HUES6 (cell line): ENCODE measurements at regions not wholly inside any gene's neighbourhood (a gene's known extent, or its start where the extent isn't known, plus 50 kb on each side); places are given as distances from the start of the nearest gene placed in this dataset.

Experiments
- H3K27ac ChIP-seq: 2 replicates; pipeline ENCODE4 v1.7.0; 2013; ENCODE audit warnings: low read depth, mild to moderate bottlenecking, low read length, inconsistent platforms
- H3K27me3 ChIP-seq: 2 replicates; pipeline ENCODE4 v1.6.1; 2013; ENCODE audit warnings: low read length; ENCODE audit not compliant: control insufficient read depth, insufficient read depth
- H3K36me3 ChIP-seq: 2 replicates; pipeline ENCODE4 v1.6.1; 2013; ENCODE audit warnings: low read length; ENCODE audit not compliant: control insufficient read depth, insufficient read depth
- H3K4me1 ChIP-seq: 2 replicates; pipeline ENCODE4 v1.6.1; 2013; ENCODE audit warnings: low read length; ENCODE audit not compliant: control insufficient read depth, insufficient read depth
- H3K4me3 ChIP-seq: 2 replicates; pipeline ENCODE4 v1.5.1; 2013; ENCODE audit warnings: low read depth, low read length
- H3K9ac ChIP-seq: one replicate; pipeline ENCODE4 v1.6.1; 2013; ENCODE audit warnings: mild to moderate bottlenecking, low read length
- H3K9me3 ChIP-seq: 2 replicates; pipeline ENCODE4 v1.6.1; 2013; ENCODE audit warnings: low read depth, low read length; ENCODE audit not compliant: control insufficient read depth, insufficient read depth

DNA sequence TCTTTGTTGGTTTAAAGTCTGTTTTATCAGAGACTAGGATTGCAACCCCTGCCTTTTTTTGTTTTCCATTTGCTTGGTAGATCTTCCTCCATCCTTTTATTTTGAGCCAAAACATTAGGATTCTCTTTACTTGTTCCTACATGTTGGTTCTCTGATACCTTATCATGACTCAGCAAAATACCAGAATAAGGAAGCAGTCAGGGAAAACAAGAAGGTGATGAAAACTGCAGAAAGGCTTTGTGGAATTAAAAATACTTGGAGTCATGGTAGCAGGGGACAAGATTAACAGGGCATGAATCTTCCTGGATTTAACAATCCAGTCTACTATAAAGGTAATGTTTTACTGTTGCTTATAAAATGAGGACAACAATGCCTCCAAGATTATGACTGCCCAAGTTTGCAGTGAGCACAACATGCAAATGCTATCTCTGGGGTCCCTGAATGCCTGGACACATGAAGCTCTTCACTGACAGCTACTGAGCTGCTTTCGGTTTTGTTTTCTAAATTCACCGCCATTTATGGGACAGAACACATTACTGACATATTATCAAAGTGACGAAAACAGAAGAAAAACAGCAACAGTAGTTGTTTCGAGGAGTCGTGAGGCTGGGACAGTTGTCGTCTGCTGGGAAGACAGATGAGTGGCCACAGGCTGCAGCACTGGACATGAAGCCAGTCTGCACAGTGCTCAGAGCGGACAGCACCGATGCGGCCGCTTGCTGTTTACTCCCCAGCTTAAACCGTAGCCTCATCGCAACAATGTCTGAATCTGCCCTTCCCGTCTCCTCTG lies 174.5 kb upstream of the DKK2 start:
- no peaks in the 10 kb centered on the region for H3K9me3 ChIP-seq

GRCh38 chr4:107203733-107204132 lies 167.6 kb upstream of the DKK2 start:
- H3K27ac ChIP-seq: no peak overlapping the region
- no peak overlapping the region for H3K9ac ChIP-seq
- H3K27me3 ChIP-seq: no peaks in the 10 kb centered on the region
- no peak overlapping the region for H3K4me3 ChIP-seq
- no peaks in the 10 kb centered on the region for H3K9me3 ChIP-seq
- H3K4me1 ChIP-seq: no peaks in the 10 kb centered on the region
- no peaks in the 10 kb centered on the region for H3K36me3 ChIP-seq

More for the DNA sequence above, 174.5 kb upstream of the DKK2 start:
- H3K4me3 ChIP-seq: no peak overlapping the region
- H3K27ac ChIP-seq: no peak overlapping the region
- H3K27me3 ChIP-seq: no peaks in the 10 kb centered on the region
- H3K9ac ChIP-seq: no peak overlapping the region
- 0 out of 2 replicates have a peak, but pooled peaks cover 7% of the 10 kb centered on the region for H3K4me1 ChIP-seq
- H3K36me3 ChIP-seq: no peaks in the 10 kb centered on the region

- no peaks in the 10 kb centered on the region for H3K9me3 ChIP-seq
- no peak overlapping the region for H3K9ac ChIP-seq
- no peaks in the 10 kb centered on the region for H3K4me1 ChIP-seq
- no peaks in the 10 kb centered on the region for H3K27me3 ChIP-seq
- H3K4me3 ChIP-seq: no peak overlapping the region
- H3K36me3 ChIP-seq: no peaks in the 10 kb centered on the region
- no peak overlapping the region for H3K27ac ChIP-seq
Measured at GRCh38 chr4:107202744-107203143, 166.6 kb upstream of the DKK2 start.

GRCh38 chr4:107197121-107197520 lies 161.0 kb upstream of the DKK2 start:
- no peak overlapping the region for H3K27ac ChIP-seq
- no peaks in the 10 kb centered on the region for H3K27me3 ChIP-seq
- no peak overlapping the region for H3K9ac ChIP-seq
- H3K9me3 ChIP-seq: no peaks in the 10 kb centered on the region
- H3K4me1 ChIP-seq: no peaks in the 10 kb centered on the region
- H3K36me3 ChIP-seq: no peaks in the 10 kb centered on the region
- H3K4me3 ChIP-seq: no peak overlapping the region

DNA sequence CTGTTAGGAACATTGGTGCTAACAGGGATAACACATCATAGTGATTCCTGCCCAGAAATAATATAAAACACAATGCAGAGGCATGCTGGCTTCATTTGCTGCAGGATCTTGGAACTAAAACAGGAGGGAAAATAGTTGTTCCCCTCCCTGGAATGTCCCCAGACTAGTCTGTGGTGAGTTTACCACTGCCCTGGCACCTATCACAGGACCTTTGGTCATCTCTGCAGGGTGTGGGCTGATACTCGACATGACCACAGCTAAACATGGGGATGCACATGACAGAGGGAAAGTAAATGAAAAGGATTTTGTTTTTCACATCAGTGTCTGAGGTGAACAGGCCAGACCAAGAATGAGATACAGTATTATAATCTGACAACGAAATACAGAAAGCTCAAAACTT lies 160.2 kb upstream of the DKK2 start:
- H3K36me3 ChIP-seq: no peaks in the 10 kb centered on the region
- no peak overlapping the region for H3K9ac ChIP-seq
- H3K27ac ChIP-seq: no peak overlapping the region
- H3K27me3 ChIP-seq: no peaks in the 10 kb centered on the region
- H3K4me3 ChIP-seq: no peak overlapping the region
- no peaks in the 10 kb centered on the region for H3K4me1 ChIP-seq
- H3K9me3 ChIP-seq: no peaks in the 10 kb centered on the region

DNA sequence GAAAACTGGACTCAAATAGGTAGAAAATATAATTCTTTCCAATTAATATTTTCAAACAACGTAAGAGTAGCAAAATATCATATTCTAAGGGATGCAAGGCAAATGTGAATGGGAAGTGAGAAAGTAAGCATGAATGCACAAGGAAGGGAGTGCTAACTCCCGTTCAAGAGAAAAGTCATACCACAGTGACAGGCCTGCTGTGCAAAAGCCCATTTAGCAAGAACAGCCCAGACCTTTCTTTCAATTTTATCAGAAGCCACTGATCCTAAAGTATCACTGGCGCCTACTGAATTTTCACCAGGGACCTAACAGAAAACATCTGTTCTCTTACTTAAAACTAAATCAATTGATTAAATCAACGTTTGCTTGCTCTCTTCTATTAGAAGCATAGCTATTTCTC lies 157.9 kb upstream of the DKK2 start:
- Histone ChIP-seq H3K27ac (no peak overlapping the region), H3K9ac (no peak overlapping the region), H3K4me3 (no peak overlapping the region), H3K4me1 (no peaks in the 10 kb centered on the region), H3K27me3 (no peaks in the 10 kb centered on the region), H3K36me3 (no peaks in the 10 kb centered on the region), H3K9me3 (no peaks in the 10 kb centered on the region)

DNA sequence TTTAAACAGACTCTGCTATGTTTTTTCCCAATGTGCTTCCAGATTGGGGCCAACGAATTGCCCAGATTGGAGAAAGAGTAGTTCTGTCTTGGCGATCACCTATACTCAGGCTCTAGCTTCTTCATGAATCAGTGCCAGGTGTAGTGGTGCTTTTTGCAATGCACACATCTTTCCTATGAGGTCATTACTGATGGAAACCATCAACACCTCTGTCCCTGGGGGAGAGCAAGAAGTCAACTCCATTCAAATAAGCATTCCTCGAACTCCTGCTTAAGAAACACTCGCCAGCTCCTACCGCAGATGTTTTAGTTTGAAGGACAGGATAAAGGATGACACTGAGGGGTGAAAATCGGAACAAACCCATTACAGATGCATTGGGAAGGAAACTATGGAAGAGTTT lies 156.5 kb upstream of the DKK2 start:
- no peak overlapping the region for H3K27ac ChIP-seq
- no peaks in the 10 kb centered on the region for H3K27me3 ChIP-seq
- no peaks in the 10 kb centered on the region for H3K9me3 ChIP-seq
- H3K9ac ChIP-seq: no peak overlapping the region
- H3K4me1 ChIP-seq: no peaks in the 10 kb centered on the region
- H3K4me3 ChIP-seq: no peak overlapping the region
- no peaks in the 10 kb centered on the region for H3K36me3 ChIP-seq

DNA sequence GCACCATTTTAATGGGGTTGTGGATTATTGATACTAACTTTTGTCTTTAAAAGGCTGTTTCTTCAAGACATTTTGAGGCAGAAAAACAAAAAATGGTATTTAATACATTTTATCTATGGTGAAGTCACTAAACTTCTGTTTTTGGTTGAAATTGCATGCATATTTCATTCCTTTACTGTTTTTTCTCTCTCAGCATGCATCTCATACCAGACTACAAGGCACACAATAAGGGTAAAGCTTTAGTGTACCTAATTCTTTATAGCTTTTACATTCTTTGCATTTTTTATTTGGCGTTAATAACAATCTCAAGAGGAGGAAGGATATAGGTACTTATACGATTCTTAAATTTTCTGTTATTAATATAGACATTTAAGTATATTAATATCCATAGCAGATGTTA lies 151.0 kb upstream of the DKK2 start:
- H3K9ac ChIP-seq: no peak overlapping the region
- no peaks in the 10 kb centered on the region for H3K36me3 ChIP-seq
- H3K4me3 ChIP-seq: no peak overlapping the region
- no peaks in the 10 kb centered on the region for H3K9me3 ChIP-seq
- no peaks in the 10 kb centered on the region for H3K4me1 ChIP-seq
- no peak overlapping the region for H3K27ac ChIP-seq
- H3K27me3 ChIP-seq: no peaks in the 10 kb centered on the region

GRCh38 chr4:107183155-107183774 lies 147.2 kb upstream of the DKK2 start:
- H3K4me3 ChIP-seq: no peak overlapping the region
- H3K4me1 ChIP-seq: no peaks in the 10 kb centered on the region
- H3K36me3 ChIP-seq: no peaks in the 10 kb centered on the region
- H3K9me3 ChIP-seq: no peaks in the 10 kb centered on the region
- no peaks in the 10 kb centered on the region for H3K27me3 ChIP-seq
- H3K27ac ChIP-seq: no peak overlapping the region
- no peak overlapping the region for H3K9ac ChIP-seq

GRCh38 chr4:107182347-107182746 lies 146.2 kb upstream of the DKK2 start:
- Histone ChIP-seq H3K9ac (no peak overlapping the region), H3K4me3 (no peak overlapping the region), H3K27me3 (no peaks in the 10 kb centered on the region), H3K36me3 (no peaks in the 10 kb centered on the region), H3K4me1 (no peaks in the 10 kb centered on the region), H3K27ac (no peak overlapping the region), H3K9me3 (no peaks in the 10 kb centered on the region)

GRCh38 chr4:107166873-107167450 lies 130.8 kb upstream of the DKK2 start:
- no peaks in the 10 kb centered on the region for H3K27me3 ChIP-seq
- H3K9me3 ChIP-seq: 0 out of 2 replicates have a peak, but pooled peaks cover 6% of the 10 kb centered on the region
- no peaks in the 10 kb centered on the region for H3K4me1 ChIP-seq
- no peaks in the 10 kb centered on the region for H3K36me3 ChIP-seq
- H3K27ac ChIP-seq: no peak overlapping the region
- H3K4me3 ChIP-seq: no peak overlapping the region
- no peak overlapping the region for H3K9ac ChIP-seq
